Psoas muscle (tissue), 7 donors: ENCODE measurements at regions not wholly inside any gene's neighbourhood (a gene's known extent, or its start where the extent isn't known, plus 50 kb on each side); places are given as distances from the start of the nearest gene placed in this dataset.
"Not testable (repeated sequence)": the region's sequence is repeated elsewhere in the genome, so short reads cannot be mapped to it uniquely, and the experiment has no call there.

Experiments used
- ATAC-seq, 4 donors: fragments of 200-7000 bp; cut with Tn5 transposase; one replicate each; pipeline ENCODE4 v1.9.1; 2020; ENCODE audit warnings: moderate library complexity in 3 of 4, mild to moderate bottlenecking in 2 of 4
- DNase-seq, 2 donors: peaks; one replicate each; pipeline ENCODE4 v3.0.0-alpha.2; 2020
- H3K27ac ChIP-seq: fragments of 200-600 bp; one replicate; pipeline ENCODE4 v1.8.0; 2022
- H3K27me3 ChIP-seq, 3 donors: fragments of 200-600 bp in 1 of 3; one replicate each; pipeline versions ENCODE4 v1.6.1 to v1.8.0; 2013 to 2022; ENCODE audit warnings: low read length in 2 of 3, mild to moderate bottlenecking in 2 of 3, moderate library complexity in 1 of 3; ENCODE audit not compliant: insufficient read depth in 3 of 3
- H3K36me3 ChIP-seq, 2 donors: fragments of 200-600 bp in 1 of 2; one replicate each; pipeline versions ENCODE4 v1.6.1 to v1.8.0; 2013 to 2022; ENCODE audit warnings: low read depth in 1 of 2, mild to moderate bottlenecking in 1 of 2, moderate library complexity in 1 of 2; ENCODE audit not compliant: insufficient read depth in 1 of 2
- H3K4me1 ChIP-seq: fragments of 200-600 bp; one replicate; pipeline ENCODE4 v1.8.0; 2022
- H3K4me3 ChIP-seq: fragments of 200-600 bp; one replicate; pipeline ENCODE4 v1.8.0; 2022; ENCODE audit warnings: mild to moderate bottlenecking
- H3K9me3 ChIP-seq: fragments of 200-600 bp; one replicate; pipeline ENCODE4 v1.8.0; 2022
- WGBS, 3 donors: extraction: QIAGEN DNeasy Blood & Tissue Kit; methylation state at CpG; one replicate each; pipeline versions ENCODE4 v1.1.6 to v1.1.7; 2013; 5-methylcytosine and 5-hydroxymethylcytosine counted together
- intact Hi-C, 2 donors: fragments of 100-400 bp; cut with DNase I; formaldehyde crosslinking; loops; one replicate each; pipeline versions ENCODE4 v1.11.0 to v1.14.2; 2022
- TF ChIP-seq, protein P1 (sequence below): fragments of 200-600 bp; IDR thresholded peaks from one replicate; pipeline ENCODE4 v1.8.0; 2022; ENCODE audit warnings: antibody characterized with exemption
- donor health status: healthy with polysubstance abuse.
- donor health status: DM: no; HTN: no; CAD: no; lungs with moderate emphysema.
- donor health status: Bipolar disorder and iron deficiency.
- donor health status: healthy.
- donor health status: DM: yes; HTN: yes; CAD: no.
- donor health status: DM: no; HTN: no; CAD: no.
- donor health status: DM: yes; HTN: yes; CAD: no.

GRCh38 chr1:80154176-80154575 is 1147.6 kb upstream of the ADGRL4 start:
- ATAC-seq, result no peak
- TF ChIP-seq, protein P1, sequence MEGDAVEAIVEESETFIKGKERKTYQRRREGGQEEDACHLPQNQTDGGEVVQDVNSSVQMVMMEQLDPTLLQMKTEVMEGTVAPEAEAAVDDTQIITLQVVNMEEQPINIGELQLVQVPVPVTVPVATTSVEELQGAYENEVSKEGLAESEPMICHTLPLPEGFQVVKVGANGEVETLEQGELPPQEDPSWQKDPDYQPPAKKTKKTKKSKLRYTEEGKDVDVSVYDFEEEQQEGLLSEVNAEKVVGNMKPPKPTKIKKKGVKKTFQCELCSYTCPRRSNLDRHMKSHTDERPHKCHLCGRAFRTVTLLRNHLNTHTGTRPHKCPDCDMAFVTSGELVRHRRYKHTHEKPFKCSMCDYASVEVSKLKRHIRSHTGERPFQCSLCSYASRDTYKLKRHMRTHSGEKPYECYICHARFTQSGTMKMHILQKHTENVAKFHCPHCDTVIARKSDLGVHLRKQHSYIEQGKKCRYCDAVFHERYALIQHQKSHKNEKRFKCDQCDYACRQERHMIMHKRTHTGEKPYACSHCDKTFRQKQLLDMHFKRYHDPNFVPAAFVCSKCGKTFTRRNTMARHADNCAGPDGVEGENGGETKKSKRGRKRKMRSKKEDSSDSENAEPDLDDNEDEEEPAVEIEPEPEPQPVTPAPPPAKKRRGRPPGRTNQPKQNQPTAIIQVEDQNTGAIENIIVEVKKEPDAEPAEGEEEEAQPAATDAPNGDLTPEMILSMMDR, result no peak
- Histone ChIP-seq H3K36me3 (no peaks in the 10 kb centered on the region), H3K27ac (no peak overlapping the region), H3K9me3 (no peaks in the 10 kb centered on the region), H3K27me3 (no peaks in the 10 kb centered on the region), H3K4me1 (no peaks in the 10 kb centered on the region), H3K4me3 (no peak overlapping the region)
- intact Hi-C loops, result no loop called here
- DNase-seq, result no peak
- 75 to 88% (median 80%) methylated on average over 5 of the region's 5 CpGs for WGBS, 3 donors

GRCh38 chr1:80153762-80154161 is 1147.2 kb upstream of the ADGRL4 start:
- H3K27me3 ChIP-seq, result no peaks in the 10 kb centered on the region
- 90 to 96% (median 94%) methylated on average over 4 of the region's 4 CpGs for WGBS, 3 donors
- no peaks in the 10 kb centered on the region for H3K36me3 ChIP-seq
- no peaks in the 10 kb centered on the region for H3K4me1 ChIP-seq
- TF ChIP-seq, protein P1, result no peak
- no peak for DNase-seq
- H3K9me3 ChIP-seq, result no peaks in the 10 kb centered on the region
- intact Hi-C loops, result no loop called here
- no peak overlapping the region for H3K4me3 ChIP-seq
- ATAC-seq, result no peak
- no peak overlapping the region for H3K27ac ChIP-seq

- peaks cover 8% of the 10 kb centered on the region for H3K9me3 ChIP-seq
- no peak overlapping the region for H3K27ac ChIP-seq
- intact Hi-C loops, result no loop called here
- H3K4me3 ChIP-seq, result no peak overlapping the region
- TF ChIP-seq, protein P1, result no peak
- WGBS, 3 donors, result 0% methylated on average over 1 of the region's 1 CpG
- H3K36me3 ChIP-seq, result no peaks in the 10 kb centered on the region
- H3K27me3 ChIP-seq, result no peaks in the 10 kb centered on the region
- no peak for DNase-seq
- H3K4me1 ChIP-seq, result no peaks in the 10 kb centered on the region
- no peak for ATAC-seq
Measured at GRCh38 chr1:80143361-80143760, 1136.8 kb upstream of the ADGRL4 start.

DNA sequence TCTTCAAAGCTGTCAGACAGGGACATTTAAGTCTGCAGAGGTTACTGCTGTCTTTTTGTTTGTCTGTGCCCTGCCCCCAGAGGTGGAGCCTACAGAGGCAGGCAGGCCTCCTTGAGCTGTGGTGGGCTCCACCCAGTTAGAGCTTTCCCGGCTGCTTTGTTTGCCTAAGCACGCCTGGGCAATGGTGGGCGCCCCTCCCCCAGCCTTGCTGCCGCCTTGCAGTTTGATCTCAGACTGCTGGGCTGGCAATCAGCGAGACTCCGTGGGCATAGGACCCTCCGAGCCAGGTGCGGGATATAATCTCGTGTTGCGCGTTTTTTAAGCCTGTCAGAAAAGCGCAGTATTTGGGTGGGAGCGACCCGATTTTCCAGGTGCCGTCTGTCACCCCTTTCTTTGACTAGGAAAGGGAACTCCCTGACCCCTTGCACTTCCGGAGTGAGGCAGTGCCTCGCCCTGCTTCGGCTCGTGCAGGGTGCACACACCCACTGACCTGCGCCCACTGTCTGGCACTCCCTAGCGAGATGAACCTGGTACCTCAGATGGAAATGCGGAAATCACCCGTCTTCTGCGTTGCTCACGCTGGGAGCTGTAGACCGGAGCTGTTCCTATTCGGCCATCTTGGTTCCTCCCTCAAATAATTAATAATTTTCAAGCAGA is 1131.5 kb upstream of the ADGRL4 start:
- DNase-seq, H3K27ac ChIP-seq, ATAC-seq, H3K4me3 ChIP-seq, H3K36me3 ChIP-seq, intact Hi-C loops, H3K9me3 ChIP-seq, H3K27me3 ChIP-seq, H3K4me1 ChIP-seq: not testable (repeated sequence)
- 88 to 89% (median 89%) methylated on average over 27 of the region's 27 CpGs for WGBS, 3 donors

GRCh38 chr1:80113168-80114038 is 1106.9 kb upstream of the ADGRL4 start:
- DNase-seq (no peak), ATAC-seq (no peak)
- Histone ChIP-seq H3K27ac (no peak overlapping the region), H3K4me1 (no peaks in the 10 kb centered on the region), H3K36me3 (no peaks in the 10 kb centered on the region), H3K9me3 (peaks cover 6% of the 10 kb centered on the region), H3K27me3 (no peaks in the 10 kb centered on the region), H3K4me3 (no peak overlapping the region)
- intact Hi-C loops, result no loop called here
- TF ChIP-seq, protein P1, result no peak
- WGBS, 3 donors, result 63 to 86% (median 68%) methylated on average over 3 of the region's 3 CpGs
